H1 (cell line): ENCODE measurements at regions not wholly inside any gene's neighbourhood (a gene's known extent, or its start where the extent isn't known, plus 50 kb on each side); places are given as distances from the start of the nearest gene placed in this dataset.

Experiments
- CTCF ChIA-PET: fragments of 300-600 bp; sonication (Branson Sonifier 250); formaldehyde crosslinking; loops from one replicate; lab custom pipeline; 2021; ENCODE audit not compliant: partially characterized antibody; lab: Charles Lee
- POLR2A ChIA-PET: fragments of 300-600 bp; sonication (Branson Sonifier 250); formaldehyde crosslinking; loops from one replicate; lab custom pipeline; 2021; ENCODE audit warnings: inconsistent platforms; ENCODE audit not compliant: partially characterized antibody; lab: Charles Lee
- DNase-seq, 2 experiments: peaks; one replicate each; pipeline versions ENCODE4 v3.0.0 to v3.0.0-alpha.2; 2010 to 2022; ENCODE audit warnings: low spot score in 2 of 2, low read depth in 1 of 2, mixed read lengths in 1 of 2
- FAIRE-seq: peaks from 2 replicates; lab custom pipeline; 2011; peaks lifted over from hg19 to GRCh38; lab: Jason Lieb, UNC
- H2AFZ ChIP-seq: 2 replicates; pipeline ENCODE4 v1.8.1; 2012; ENCODE audit warnings: low read length, inconsistent platforms
- H2AK5ac ChIP-seq: 2 replicates; pipeline ENCODE4 v1.6.1; 2013; ENCODE audit warnings: low read depth, low read length
- H2BK120ac ChIP-seq: replicated peaks from 2 replicates; pipeline ENCODE3; 2013; ENCODE audit warnings: low read depth, low read length, inconsistent platforms
- H2BK12ac ChIP-seq: 2 replicates; pipeline ENCODE4 v1.6.1; 2013; ENCODE audit warnings: low read depth, low read length
- H2BK15ac ChIP-seq: 2 replicates; pipeline ENCODE4 v1.6.1; 2013; ENCODE audit warnings: low read length
- H2BK20ac ChIP-seq: 2 replicates; pipeline ENCODE4 v1.6.1; 2013; ENCODE audit warnings: low read length
- H2BK5ac ChIP-seq: 2 replicates; pipeline ENCODE4 v1.6.1; 2013; ENCODE audit warnings: low read depth, low read length
- H3K14ac ChIP-seq: 2 replicates; pipeline ENCODE4 v1.6.1; 2013; ENCODE audit warnings: inconsistent platforms; ENCODE audit not compliant: insufficient read length
- H3K18ac ChIP-seq: 2 replicates; pipeline ENCODE4 v1.6.1; 2013; ENCODE audit warnings: low read length; ENCODE audit errors: extremely low read depth
- H3K23ac ChIP-seq: 2 replicates; pipeline ENCODE4 v1.6.1; 2013; ENCODE audit warnings: inconsistent platforms; ENCODE audit not compliant: insufficient read length
- H3K23me2 ChIP-seq: 2 replicates; pipeline ENCODE4 v1.6.1; 2013; ENCODE audit warnings: low read depth, low read length
- H3K27ac ChIP-seq: 2 replicates; pipeline ENCODE4 v1.6.1; 2011; ENCODE audit warnings: low read depth, low read length, inconsistent platforms
- H3K27me3 ChIP-seq, 4 experiments: replicated peaks in 1 of 4; 1 replicate in 1 of 4; 2 replicates in 3 of 4; pipeline versions ENCODE4 v1.6.1 to v1.8.1; 2011 to 2013; ENCODE audit warnings: low read length in 3 of 4, mild to moderate bottlenecking in 3 of 4, inconsistent platforms in 2 of 4, mixed read lengths in 2 of 4, moderate library complexity in 1 of 4; ENCODE audit not compliant: control insufficient read depth in 3 of 4, insufficient read depth in 3 of 4; ENCODE audit errors: extremely low read depth in 1 of 4
- H3K36me3 ChIP-seq, 4 experiments: 2 replicates each; pipeline versions ENCODE4 v1.6.1 to v1.8.1; 2011 to 2013; ENCODE audit warnings: mild to moderate bottlenecking in 4 of 4, low read length in 3 of 4, moderate library complexity in 2 of 4, control low read depth in 1 of 4, inconsistent platforms in 1 of 4; ENCODE audit not compliant: insufficient read depth in 4 of 4, control insufficient read depth in 2 of 4
- H3K4ac ChIP-seq: replicated peaks from 2 replicates; pipeline ENCODE3; 2013; ENCODE audit warnings: low read length, low read depth, mixed read lengths, inconsistent platforms; ENCODE audit not compliant: insufficient read length
- H3K4me1 ChIP-seq, 4 experiments: replicated peaks in 1 of 4; 1 replicate in 1 of 4; 2 replicates in 3 of 4; pipeline versions ENCODE4 v1.6.1 to v1.8.1; 2011 to 2013; ENCODE audit warnings: low read length in 3 of 4, inconsistent platforms in 2 of 4, mixed read lengths in 1 of 4; ENCODE audit not compliant: insufficient read depth in 4 of 4, control insufficient read depth in 3 of 4
- H3K4me2 ChIP-seq, 2 experiments: 2 replicates each; pipeline versions ENCODE4 v1.6.1 to v1.8.1; 2011 to 2013; ENCODE audit warnings: low read depth in 2 of 2, low read length in 2 of 2, control low read depth in 1 of 2, inconsistent platforms in 1 of 2, mild to moderate bottlenecking in 1 of 2; ENCODE audit not compliant: insufficient read depth in 1 of 2
- H3K4me3 ChIP-seq, 4 experiments: fragments of 200-600, 300-600 bp in 1 of 4; sonication (generic), shearing (Covaris generic), sonication (Bioruptor Twin) in 1 of 4; 2 replicates each; pipeline versions ENCODE4 v1.5.1 to v1.8.1; 2011 to 2016; ENCODE audit warnings: low read length in 4 of 4, low read depth in 3 of 4, control low read depth in 2 of 4, inconsistent platforms in 2 of 4, mild to moderate bottlenecking in 2 of 4, mixed read lengths in 1 of 4, moderate library complexity in 1 of 4; ENCODE audit not compliant: insufficient read depth in 2 of 4; ENCODE audit errors: extremely low read depth in 1 of 4
- H3K56ac ChIP-seq: replicated peaks from 2 replicates; pipeline ENCODE3; 2013; ENCODE audit warnings: low read depth, mild to moderate bottlenecking, mixed read lengths, low read length, inconsistent platforms; ENCODE audit not compliant: insufficient read length
- H3K79me1 ChIP-seq: 2 replicates; pipeline ENCODE4 v1.6.1; 2013; ENCODE audit warnings: low read depth, low read length, control low read depth
- H3K79me2 ChIP-seq, 2 experiments: 2 replicates each; pipeline versions ENCODE4 v1.6.1 to v1.8.1; 2012 to 2013; ENCODE audit warnings: low read length in 2 of 2, mild to moderate bottlenecking in 2 of 2, inconsistent platforms in 1 of 2; ENCODE audit not compliant: insufficient read depth in 2 of 2, control insufficient read depth in 1 of 2
- H3K9ac ChIP-seq, 4 experiments: replicated peaks in 1 of 4; 1 replicate in 1 of 4; 2 replicates in 3 of 4; pipeline versions ENCODE4 v1.6.1 to v1.8.1; 2011 to 2013; ENCODE audit warnings: low read depth in 3 of 4, low read length in 3 of 4, control low read depth in 2 of 4, mild to moderate bottlenecking in 2 of 4, moderate library complexity in 2 of 4, inconsistent platforms in 1 of 4; ENCODE audit errors: extremely low read depth in 1 of 4
- H3K9me3 ChIP-seq, 2 experiments: 2 replicates each; pipeline versions ENCODE4 v1.6.1 to v1.8.1; 2012 to 2013; ENCODE audit warnings: mild to moderate bottlenecking in 2 of 2, moderate library complexity in 2 of 2, control low read depth in 1 of 2, inconsistent platforms in 1 of 2, low read depth in 1 of 2, low read length in 1 of 2, mixed read lengths in 1 of 2; ENCODE audit not compliant: insufficient read depth in 2 of 2
- H4K20me1 ChIP-seq, 2 experiments: replicated peaks in 1 of 2; 2 replicates each; pipeline versions ENCODE3 to v1.8.1; 2011 to 2013; ENCODE audit warnings: inconsistent platforms in 2 of 2, low read length in 2 of 2, mild to moderate bottlenecking in 1 of 2; ENCODE audit not compliant: insufficient read depth in 2 of 2, control insufficient read depth in 1 of 2
- H4K5ac ChIP-seq: 2 replicates; pipeline ENCODE4 v1.6.1; 2013; ENCODE audit warnings: low read length, low read depth, mixed read lengths, inconsistent platforms; ENCODE audit not compliant: insufficient read length
- H4K8ac ChIP-seq: 2 replicates; pipeline ENCODE4 v1.8.0; 2013; ENCODE audit warnings: mild to moderate bottlenecking, moderate library complexity, low read length, inconsistent platforms; ENCODE audit not compliant: insufficient read depth; ENCODE audit errors: extremely low read depth
- H4K91ac ChIP-seq: replicated peaks from 2 replicates; pipeline ENCODE3; 2013; ENCODE audit warnings: low read length, mixed read lengths, inconsistent platforms; ENCODE audit not compliant: insufficient read length
- CHD2 ChIP-seq: IDR thresholded peaks from 2 replicates; pipeline ENCODE4 v1.6.1; 2012; ENCODE audit warnings: low read length, improper control_type of control experiment
- WGBS, 2 experiments: shearing (Covaris generic) in 1 of 2; methylation state at CpG; one replicate each; pipeline versions ENCODE4 v1.1.6 to v1.1.7; 2013 to 2015; ENCODE audit warnings: low lambda C conversion rate in 2 of 2, mixed read lengths in 2 of 2, inconsistent platforms in 1 of 2, low coverage in 1 of 2, missing lambda C conversion rate in 1 of 2; ENCODE audit not compliant: insufficient replicate concordance in 2 of 2, insufficient coverage in 1 of 2, insufficient read length in 1 of 2; ENCODE audit errors: extremely low coverage in 1 of 2, missing lambda C conversion rate in 1 of 2; 5-methylcytosine and 5-hydroxymethylcytosine counted together

- no peaks in the 10 kb centered on the region for H3K23me2 ChIP-seq
- H3K4me2 ChIP-seq: no peak overlapping the region
- WGBS, 2 experiments: 81% methylated on average over 5 of the region's 5 CpGs; no CpG with 5 or more reads in 1 of the 2 experiments
- H3K79me1 ChIP-seq: no peaks in the 10 kb centered on the region
- H3K9me3 ChIP-seq: no peaks in the 10 kb centered on the region
- H2BK5ac ChIP-seq: no peak overlapping the region
- H4K20me1 ChIP-seq: no peaks in the 10 kb centered on the region
- ChIA-PET CTCF (no interaction called here), POLR2A (no interaction called here)
- no peak overlapping the region for H3K4me3 ChIP-seq
- H2AK5ac ChIP-seq: no peak overlapping the region
- H2BK12ac ChIP-seq: no peak overlapping the region
- no peak overlapping the region for H2BK15ac ChIP-seq
- no peak overlapping the region for H3K4ac ChIP-seq
- H3K27ac ChIP-seq: no peak overlapping the region
- no peaks in the 10 kb centered on the region for H3K79me2 ChIP-seq
- no peak overlapping the region for H2AFZ ChIP-seq
- H3K36me3 ChIP-seq: no peaks in the 10 kb centered on the region
- TF ChIP-seq CHD2: no peak
- H2BK120ac ChIP-seq: no peak overlapping the region
- no peak overlapping the region for H4K91ac ChIP-seq
- no peak overlapping the region for H4K8ac ChIP-seq
- no peak for FAIRE-seq
- H3K14ac ChIP-seq: no peak overlapping the region
- no peak overlapping the region for H2BK20ac ChIP-seq
- H3K4me1 ChIP-seq: no peaks in the 10 kb centered on the region
- no peak overlapping the region for H3K18ac ChIP-seq
- H4K5ac ChIP-seq: no peak overlapping the region
- no peaks in the 10 kb centered on the region for H3K27me3 ChIP-seq
- no peak for DNase-seq
- no peak overlapping the region for H3K56ac ChIP-seq
- no peak overlapping the region for H3K9ac ChIP-seq
- no peak overlapping the region for H3K23ac ChIP-seq
These were observed 396.5 kb downstream of the ANXA1 start for GRCh38 chr9:73548201-73548600.
